ENCODE measurements at regions not wholly inside any gene's neighbourhood (a gene's known extent, or its start where the extent isn't known, plus 50 kb on each side); places are given as distances from the start of the nearest gene placed in this dataset.

- H3K4me3 ChIP-seq (ENCODE audit: low read depth, low read length) = no peak overlapping the region
- TF ChIP-seq CTCF (conservative IDR thresholded peaks at IDR 0.05; ENCODE audit: low read depth, low read length) = no peak
- DNase-seq (ENCODE audit: low read depth) = no peak
These were observed 77.6 kb upstream of the LHX1 start for GRCh38 chr17:36859706-36860105.

GRCh38 chr17:36861531-36861930, 75.7 kb upstream of the LHX1 start:
- H3K4me3 ChIP-seq (ENCODE audit: low read depth, low read length) = no peak overlapping the region
- TF ChIP-seq CTCF (conservative IDR thresholded peaks at IDR 0.05; ENCODE audit: low read depth, low read length) = no peak
- peak; percentile 49 for DNase-seq (ENCODE audit: low read depth)

- no peak for TF ChIP-seq CTCF (conservative IDR thresholded peaks at IDR 0.05; ENCODE audit: low read depth, low read length)
- DNase-seq (ENCODE audit: low read depth) = no peak
- H3K4me3 ChIP-seq (ENCODE audit: low read depth, low read length) = no peak overlapping the region
These were observed 75.0 kb upstream of the LHX1 start for GRCh38 chr17:36862116-36862920.

GRCh38 chr17:36863131-36863530, 74.1 kb upstream of the LHX1 start:
- no peak for TF ChIP-seq CTCF (conservative IDR thresholded peaks at IDR 0.05; ENCODE audit: low read depth, low read length)
- DNase-seq (ENCODE audit: low read depth) = no peak
- no peak overlapping the region for H3K4me3 ChIP-seq (ENCODE audit: low read depth, low read length)

GRCh38 chr17:36863676-36864612, 73.3 kb upstream of the LHX1 start:
- H3K4me3 ChIP-seq (ENCODE audit: low read depth, low read length) = no peak overlapping the region
- TF ChIP-seq CTCF (conservative IDR thresholded peaks at IDR 0.05; ENCODE audit: low read depth, low read length) = no peak
- DNase-seq (ENCODE audit: low read depth) = no peak

- DNase-seq (ENCODE audit: low read depth) = no peak
- no peak for TF ChIP-seq CTCF (conservative IDR thresholded peaks at IDR 0.05; ENCODE audit: low read depth, low read length)
- no peak overlapping the region for H3K4me3 ChIP-seq (ENCODE audit: low read depth, low read length)
These were observed 72.3 kb upstream of the LHX1 start for GRCh38 chr17:36864827-36865430.

Data from epithelial cell of proximal tubule (primary cell).